ENCODE measurements at regions not wholly inside any gene's neighbourhood (a gene's known extent, or its start where the extent isn't known, plus 50 kb on each side); places are given as distances from the start of the nearest gene placed in this dataset.

DNA sequence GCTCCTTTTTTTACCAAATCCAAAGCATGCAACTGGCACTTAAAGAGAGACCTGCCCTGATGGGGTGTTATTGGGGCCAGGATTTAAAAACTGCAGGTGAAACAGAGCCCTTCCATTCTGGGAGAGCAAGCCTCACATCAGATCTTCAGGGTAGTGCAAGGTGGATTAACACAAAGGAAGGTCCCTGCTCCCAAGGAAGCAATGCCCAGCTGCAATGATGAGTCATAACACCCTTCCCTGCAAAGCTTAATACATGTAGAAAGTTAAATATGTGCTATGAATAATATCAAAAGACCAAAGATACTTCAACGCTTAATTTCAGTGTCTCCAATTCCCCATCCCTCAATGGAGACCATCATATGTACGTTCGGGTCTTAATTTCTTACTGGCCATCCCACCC, 508.0 kb downstream of the OMA1 start:
- no peaks in the 10 kb centered on the region for H3K36me3 ChIP-seq (replicated peaks in 1 of 2; ENCODE audit: insufficient read depth in 1 of 2, low read depth in 2 of 2)
- no peaks in the 10 kb centered on the region for H3K27me3 ChIP-seq
- intact Hi-C loops (cut with DNase I) = no loop called here
- no peak for ATAC-seq
- no peaks in the 10 kb centered on the region for H3K4me1 ChIP-seq
- H3K9me3 ChIP-seq = no peaks in the 10 kb centered on the region
- no peak overlapping the region for H3K4me3 ChIP-seq
- DNase-seq = no peak
- 89 to 92% methylated on average over 3 of the region's 3 CpGs for WGBS, 2 donors
- H3K27ac ChIP-seq = no peak overlapping the region
- no peak for TF ChIP-seq POLR2A (IDR thresholded peaks at IDR 0.05)
- TF ChIP-seq, protein P1, sequence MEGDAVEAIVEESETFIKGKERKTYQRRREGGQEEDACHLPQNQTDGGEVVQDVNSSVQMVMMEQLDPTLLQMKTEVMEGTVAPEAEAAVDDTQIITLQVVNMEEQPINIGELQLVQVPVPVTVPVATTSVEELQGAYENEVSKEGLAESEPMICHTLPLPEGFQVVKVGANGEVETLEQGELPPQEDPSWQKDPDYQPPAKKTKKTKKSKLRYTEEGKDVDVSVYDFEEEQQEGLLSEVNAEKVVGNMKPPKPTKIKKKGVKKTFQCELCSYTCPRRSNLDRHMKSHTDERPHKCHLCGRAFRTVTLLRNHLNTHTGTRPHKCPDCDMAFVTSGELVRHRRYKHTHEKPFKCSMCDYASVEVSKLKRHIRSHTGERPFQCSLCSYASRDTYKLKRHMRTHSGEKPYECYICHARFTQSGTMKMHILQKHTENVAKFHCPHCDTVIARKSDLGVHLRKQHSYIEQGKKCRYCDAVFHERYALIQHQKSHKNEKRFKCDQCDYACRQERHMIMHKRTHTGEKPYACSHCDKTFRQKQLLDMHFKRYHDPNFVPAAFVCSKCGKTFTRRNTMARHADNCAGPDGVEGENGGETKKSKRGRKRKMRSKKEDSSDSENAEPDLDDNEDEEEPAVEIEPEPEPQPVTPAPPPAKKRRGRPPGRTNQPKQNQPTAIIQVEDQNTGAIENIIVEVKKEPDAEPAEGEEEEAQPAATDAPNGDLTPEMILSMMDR (IDR thresholded peaks at IDR 0.05) = no peak

- intact Hi-C loops (cut with DNase I) = no loop called here
- DNase-seq (no peak), ATAC-seq (no peak)
- no peak overlapping the region for H3K27ac ChIP-seq
- no peaks in the 10 kb centered on the region for H3K27me3 ChIP-seq
- no peaks in the 10 kb centered on the region for H3K4me1 ChIP-seq
- H3K9me3 ChIP-seq = no peaks in the 10 kb centered on the region
- H3K36me3 ChIP-seq (replicated peaks in 1 of 2; ENCODE audit: insufficient read depth in 1 of 2, low read depth in 2 of 2) = no peaks in the 10 kb centered on the region
- TF ChIP-seq, protein P1 (IDR thresholded peaks at IDR 0.05) = no peak
- no peak for TF ChIP-seq POLR2A (IDR thresholded peaks at IDR 0.05)
- H3K4me3 ChIP-seq = no peak overlapping the region
- 63 to 65% methylated on average over 2 of the region's 2 CpGs for WGBS, 2 donors
Measured at GRCh38 chr1:58035523-58035922, 511.0 kb downstream of the OMA1 start.

DNA sequence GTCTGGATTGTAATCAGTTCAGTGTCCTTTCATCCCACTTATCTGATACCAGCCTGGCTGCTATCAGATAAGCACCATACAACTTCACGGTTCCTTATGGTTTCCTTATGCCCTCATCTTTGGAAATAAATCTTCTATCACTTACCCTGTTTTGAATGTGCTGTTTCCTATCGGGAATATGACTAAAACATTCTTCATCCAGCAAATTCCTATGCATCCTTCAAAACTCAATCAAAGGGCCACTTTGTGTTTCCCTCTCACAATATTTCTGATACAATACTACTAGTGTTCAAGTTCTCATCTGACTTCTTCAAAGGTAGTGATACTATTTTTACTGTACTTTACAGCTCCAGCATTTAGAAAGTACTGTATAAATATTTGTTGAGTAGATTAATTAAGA, 513.2 kb downstream of the OMA1 start:
- TF ChIP-seq POLR2A (IDR thresholded peaks at IDR 0.05) = no peak
- TF ChIP-seq, protein P1 (IDR thresholded peaks at IDR 0.05) = no peak
- Histone ChIP-seq H3K27ac (no peak overlapping the region), H3K36me3 (replicated peaks in 1 of 2; ENCODE audit: insufficient read depth in 1 of 2, low read depth in 2 of 2) (no peaks in the 10 kb centered on the region), H3K27me3 (no peaks in the 10 kb centered on the region), H3K4me1 (no peaks in the 10 kb centered on the region), H3K9me3 (no peaks in the 10 kb centered on the region), H3K4me3 (no peak overlapping the region)
- intact Hi-C loops (cut with DNase I) = no loop called here
- ATAC-seq = no peak
- 8 to 16% methylated on average over 2 of the region's 2 CpGs for WGBS, 2 donors
- DNase-seq = no peak

- no peaks in the 10 kb centered on the region for H3K4me1 ChIP-seq
- TF ChIP-seq, protein P1 (IDR thresholded peaks at IDR 0.05) = no peak
- no peak for TF ChIP-seq POLR2A (IDR thresholded peaks at IDR 0.05)
- WGBS, 2 donors = 82 to 83% methylated on average over 1 of the region's 1 CpG
- H3K9me3 ChIP-seq = no peaks in the 10 kb centered on the region
- no peak overlapping the region for H3K4me3 ChIP-seq
- ATAC-seq (no peak), DNase-seq (no peak)
- H3K36me3 ChIP-seq (replicated peaks in 1 of 2; ENCODE audit: insufficient read depth in 1 of 2, low read depth in 2 of 2) = no peaks in the 10 kb centered on the region
- H3K27me3 ChIP-seq = no peaks in the 10 kb centered on the region
- no peak overlapping the region for H3K27ac ChIP-seq
- intact Hi-C loops (cut with DNase I) = no loop called here
Measured at GRCh38 chr1:58032611-58033073, 513.9 kb downstream of the OMA1 start.

DNA sequence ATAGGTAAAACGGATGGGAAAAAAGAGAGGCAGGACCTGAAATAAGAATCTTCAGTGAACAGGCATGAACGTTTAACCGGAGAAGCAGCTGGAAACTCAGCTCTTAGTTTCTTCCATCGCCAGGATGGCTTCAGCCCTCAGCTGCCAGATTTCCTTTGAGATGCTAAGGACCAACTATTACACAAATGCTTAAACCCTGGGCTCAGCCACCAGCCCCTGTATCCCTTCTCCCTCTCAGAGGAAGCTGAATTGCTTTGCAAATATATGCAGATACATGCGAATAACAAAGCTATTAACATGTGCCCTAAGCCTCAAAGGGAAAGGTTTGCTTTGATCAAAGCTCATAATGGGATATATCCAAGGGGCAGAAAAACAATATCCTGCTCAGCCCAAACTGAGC, 515.1 kb downstream of the OMA1 start:
- no peak overlapping the region for H3K4me3 ChIP-seq
- ATAC-seq (no peak), DNase-seq (no peak)
- intact Hi-C loops (cut with DNase I) = no loop called here
- H3K9me3 ChIP-seq = no peaks in the 10 kb centered on the region
- no peaks in the 10 kb centered on the region for H3K27me3 ChIP-seq
- no peaks in the 10 kb centered on the region for H3K36me3 ChIP-seq (replicated peaks in 1 of 2; ENCODE audit: insufficient read depth in 1 of 2, low read depth in 2 of 2)
- no peak overlapping the region for H3K27ac ChIP-seq
- no peaks in the 10 kb centered on the region for H3K4me1 ChIP-seq
- TF ChIP-seq, protein P1 (IDR thresholded peaks at IDR 0.05) = no peak
- no peak for TF ChIP-seq POLR2A (IDR thresholded peaks at IDR 0.05)
- 25 to 31% methylated on average over 5 of the region's 5 CpGs for WGBS, 2 donors

Measured in body of pancreas (tissue), 4 donors.